NCI-H526 (cell line): ENCODE measurements at regions not wholly inside any gene's neighbourhood (a gene's known extent, or its start where the extent isn't known, plus 50 kb on each side); places are given as distances from the start of the nearest gene placed in this dataset.
"Not testable (repeated sequence)": the region's sequence is repeated elsewhere in the genome, so short reads cannot be mapped to it uniquely, and the experiment has no call there.

ENCODE experiments used
- DNase-seq, 2 experiments: peaks; one replicate each; lab custom pipeline; 2025; lab: John Stamatoyannopoulos, UW

DNA sequence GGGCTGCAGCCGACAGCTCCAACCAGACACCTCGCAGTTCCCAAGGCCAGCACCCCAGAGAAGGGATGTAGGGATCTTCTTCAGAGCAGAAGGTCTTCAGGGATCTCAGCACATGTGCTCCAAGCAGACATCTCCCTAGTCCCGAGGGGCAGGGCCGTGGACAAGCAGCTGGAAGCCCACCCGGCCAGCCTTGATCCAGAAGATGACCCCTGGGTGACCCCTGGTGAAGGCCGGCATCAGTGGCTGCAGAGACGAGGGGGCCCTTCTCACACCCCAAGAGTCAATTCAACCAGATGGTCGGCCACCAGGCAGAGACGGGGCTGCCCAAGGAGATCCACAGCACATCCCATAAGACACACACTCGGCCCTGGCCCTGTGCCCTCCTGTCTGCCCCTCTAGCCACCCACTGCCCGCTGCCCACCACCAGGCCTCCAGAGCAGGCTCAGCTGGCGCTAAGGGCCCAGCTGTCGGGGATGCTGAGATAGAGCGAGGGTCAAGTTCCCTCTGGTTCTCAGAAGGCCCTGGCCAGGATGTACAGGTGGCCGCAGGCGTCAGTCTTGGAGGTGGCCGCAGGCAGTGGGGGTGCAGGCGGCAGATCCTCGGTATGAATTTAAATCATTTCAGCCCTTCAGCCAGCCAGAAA, 168.3 kb downstream of the BRD1 start:
- DNase-seq = no peak

DNA sequence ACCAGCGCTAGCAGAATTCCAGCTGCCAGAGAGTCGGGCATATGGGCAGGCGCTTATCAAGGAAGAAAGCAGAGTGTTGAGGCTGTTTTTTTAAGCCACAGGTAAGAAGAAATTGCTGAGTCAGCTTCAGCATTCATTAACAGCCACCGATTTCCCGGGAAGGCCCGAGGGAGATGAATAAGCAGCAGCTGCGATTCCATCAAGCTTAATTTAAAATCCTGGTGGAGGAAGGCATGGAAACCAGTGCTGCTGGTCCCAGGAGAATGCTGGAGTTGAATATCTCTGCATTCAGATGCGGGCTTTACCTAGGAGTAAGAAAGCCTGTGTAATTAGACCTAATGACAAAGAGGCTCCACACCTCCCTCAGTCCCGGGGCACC, 168.8 kb downstream of the BRD1 start:
- peak; percentile 80 to 82 for DNase-seq

GRCh38 chr22:49657974-49658590, 169.6 kb downstream of the BRD1 start:
- no peak for DNase-seq

GRCh38 chr22:49657275-49657973, 170.2 kb downstream of the BRD1 start:
- no peak for DNase-seq

GRCh38 chr22:49656883-49657274, 170.8 kb downstream of the BRD1 start:
- DNase-seq = not testable (repeated sequence)

DNA sequence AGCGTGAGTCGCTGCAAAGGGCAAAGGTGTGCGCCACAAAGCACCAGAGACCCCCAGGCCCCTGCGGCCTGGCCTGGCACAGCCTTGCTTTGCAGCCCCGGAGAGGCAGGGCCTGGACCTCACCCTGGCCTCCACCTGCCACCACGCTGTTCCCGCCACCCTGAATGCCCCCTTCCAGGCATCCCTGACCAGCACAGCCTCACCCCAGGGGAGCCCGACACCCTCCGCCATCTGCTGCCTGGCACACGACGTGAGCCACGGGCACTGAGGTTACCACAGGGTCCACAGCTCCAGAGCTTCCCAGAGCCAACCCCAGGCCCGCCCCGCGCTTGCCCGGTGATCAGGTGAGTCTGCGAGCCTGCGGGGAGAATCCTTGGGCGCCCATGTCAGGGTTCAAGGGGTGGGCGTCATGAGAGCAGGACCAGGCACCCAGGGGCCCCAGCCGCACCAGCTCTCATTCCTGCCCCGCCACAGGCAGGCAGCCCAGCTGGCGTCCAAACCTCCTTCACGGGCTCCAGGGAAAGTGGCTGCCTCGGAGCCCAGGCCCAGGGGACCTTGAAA, 171.3 kb downstream of the BRD1 start:
- DNase-seq = no peak

DNA sequence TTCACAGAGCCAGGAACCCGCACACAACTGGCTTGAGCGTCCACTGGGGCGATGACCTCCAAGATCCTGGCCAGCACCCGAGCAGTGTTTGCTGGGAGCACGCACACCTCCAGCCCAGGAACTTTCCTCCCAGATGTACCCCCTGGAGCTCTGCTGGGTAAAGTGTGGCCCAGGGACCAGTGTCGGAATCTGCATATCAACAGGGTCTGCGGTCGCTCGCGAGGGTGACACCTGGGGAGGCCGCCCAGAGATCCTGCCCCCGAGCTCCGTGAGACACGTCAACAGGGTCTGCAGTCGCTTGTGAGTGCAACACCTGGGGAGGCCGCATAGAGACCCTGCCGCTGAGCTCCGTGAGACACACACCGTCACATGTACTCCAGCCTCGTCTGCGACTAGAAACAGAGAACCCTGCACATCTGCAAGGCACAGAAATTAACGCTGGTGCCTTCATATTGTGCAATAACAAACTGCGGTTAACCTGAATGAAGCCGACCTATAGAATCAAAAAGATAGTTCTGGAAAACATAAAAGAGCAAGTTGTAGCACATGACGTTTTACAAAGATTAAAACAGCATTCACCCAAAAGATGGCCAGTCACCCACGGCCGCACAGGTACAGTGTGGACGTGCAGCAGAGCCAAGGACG, 172.4 kb downstream of the BRD1 start:
- peak in 1 of 2 experiments; percentile 10 for DNase-seq

- DNase-seq = no peak
Measured at GRCh38 chr22:49650336-49651241, 177.1 kb downstream of the BRD1 start.

GRCh38 chr22:49649166-49650068, 178.3 kb downstream of the BRD1 start:
- no peak for DNase-seq

DNA sequence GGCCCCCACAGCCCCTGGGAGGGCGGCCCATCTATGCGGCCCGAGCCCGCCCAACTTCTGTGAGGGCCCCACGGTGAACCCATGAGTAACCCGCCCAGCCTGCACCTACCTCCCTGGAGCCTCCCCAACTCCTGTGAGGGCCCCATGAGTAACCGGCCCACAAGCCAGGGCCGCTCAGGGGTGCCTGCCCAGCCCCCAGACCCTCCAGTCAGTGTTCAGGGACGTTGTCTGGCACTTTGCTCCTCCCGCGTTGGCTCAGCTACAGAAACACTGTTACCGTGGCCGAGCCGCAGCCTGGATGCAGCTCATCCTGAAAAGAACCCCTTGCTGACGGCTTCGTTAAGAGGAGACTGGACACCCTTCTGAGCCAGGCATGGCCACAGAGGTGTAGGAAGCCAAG, 179.6 kb downstream of the BRD1 start:
- no peak for DNase-seq

GRCh38 chr22:49647627-49648026, 180.0 kb downstream of the BRD1 start:
- DNase-seq = no peak

- DNase-seq = no peak
Measured at GRCh38 chr22:49646876-49647275, 180.8 kb downstream of the BRD1 start.

GRCh38 chr22:49645791-49646550, 181.7 kb downstream of the BRD1 start:
- DNase-seq = no peak

DNA sequence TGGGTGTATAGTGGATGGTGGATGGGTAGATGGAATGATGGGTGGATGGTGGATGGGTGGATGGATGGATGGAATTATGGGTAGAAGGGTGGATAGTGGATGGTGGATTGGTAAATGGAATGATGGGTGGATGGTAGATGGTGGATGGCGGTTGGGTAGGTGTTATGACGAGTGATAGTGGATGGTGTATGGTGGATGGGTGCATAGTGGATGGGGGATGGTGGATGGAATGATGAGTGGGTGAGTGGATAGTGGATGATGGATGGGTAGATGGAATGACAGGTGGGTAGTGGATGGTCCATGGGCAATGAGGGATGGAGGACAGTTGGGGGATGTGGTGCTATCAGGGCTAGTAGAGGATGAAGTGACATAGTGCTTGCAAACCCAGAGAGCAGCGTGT, 182.4 kb downstream of the BRD1 start:
- DNase-seq = no peak

DNA sequence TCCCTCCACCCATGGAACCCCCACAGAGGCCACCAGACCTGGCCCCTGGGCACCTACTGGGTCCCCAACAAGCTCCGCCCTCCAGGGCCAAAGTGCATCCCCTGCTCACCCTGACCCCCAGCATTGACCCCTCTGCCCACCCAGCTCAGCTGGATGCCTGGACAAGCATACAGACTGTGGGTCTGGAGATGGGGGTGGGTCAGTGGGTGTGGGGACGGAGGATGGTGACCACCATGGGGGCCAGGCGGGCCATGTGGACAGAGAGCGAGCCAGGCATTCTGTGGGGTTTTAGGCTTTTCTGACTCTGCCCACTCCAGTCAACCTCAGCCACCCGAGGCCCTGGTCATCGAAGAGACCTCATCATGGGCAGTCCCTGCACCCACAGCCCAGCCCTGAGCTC, 183.7 kb downstream of the BRD1 start:
- no peak for DNase-seq

GRCh38 chr22:49643466-49643865, 184.2 kb downstream of the BRD1 start:
- no peak for DNase-seq

- DNase-seq = no peak
Measured at GRCh38 chr22:49642741-49643140, 184.9 kb downstream of the BRD1 start.

- DNase-seq = no peak
Measured at GRCh38 chr22:49642331-49642730, 185.3 kb downstream of the BRD1 start.

DNA sequence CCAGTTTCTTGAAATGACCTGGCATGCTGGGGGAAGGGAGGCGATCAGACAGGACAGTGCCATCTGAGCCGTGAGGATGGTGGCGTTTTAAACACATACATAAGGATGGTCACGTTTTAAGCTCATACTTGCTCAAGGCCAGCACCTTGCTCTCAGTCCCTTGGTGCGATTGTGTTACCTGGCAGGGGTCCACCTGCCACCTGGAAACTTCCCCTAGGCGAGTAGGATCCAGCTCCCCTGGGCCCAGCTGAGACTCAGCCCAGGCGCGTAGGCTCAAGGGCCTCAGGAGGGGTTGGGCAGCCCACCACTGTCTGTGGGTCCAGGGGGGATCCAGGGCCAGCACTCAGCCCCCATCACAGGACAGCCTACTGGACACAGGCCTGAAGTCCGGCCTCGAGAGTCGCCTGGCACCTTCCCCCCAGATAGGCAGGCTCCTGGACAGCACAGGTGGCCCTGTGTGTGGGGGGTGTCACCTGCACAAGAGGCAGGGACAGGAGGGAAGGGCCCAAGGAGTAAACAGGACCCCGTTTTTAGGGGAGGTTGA, 185.8 kb downstream of the BRD1 start:
- no peak for DNase-seq
